SKM-1 treated with dmso at 0.1 percent for 144 hours (cell line): ENCODE measurements at regions not wholly inside any gene's neighbourhood (a gene's known extent, or its start where the extent isn't known, plus 50 kb on each side); places are given as distances from the start of the nearest gene placed in this dataset.

Experiments
- DNase-seq: peaks from one replicate; lab custom pipeline; 2025; ENCODE audit not compliant: unreplicated experiment; lab: John Stamatoyannopoulos, UW

DNA sequence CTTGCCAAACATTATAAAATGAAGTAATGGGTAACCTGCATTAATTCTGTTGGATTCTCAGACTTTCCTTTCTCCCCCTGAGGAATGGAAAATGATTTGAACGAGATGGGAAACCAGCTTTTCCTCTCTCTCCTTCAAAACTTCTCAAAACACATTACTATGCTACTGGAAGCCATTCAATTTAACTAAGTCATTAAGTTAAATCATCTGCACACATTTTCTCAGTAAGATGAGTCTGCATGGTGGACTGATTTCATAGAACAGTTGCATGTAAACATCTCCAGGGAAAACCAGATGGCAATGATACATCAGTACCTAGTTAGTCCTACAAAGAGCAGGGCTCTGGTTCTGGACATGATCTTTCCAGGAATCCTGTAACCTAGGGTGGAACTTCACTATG lies 59.9 kb downstream of the BMP4 start:
- no peak for DNase-seq

DNA sequence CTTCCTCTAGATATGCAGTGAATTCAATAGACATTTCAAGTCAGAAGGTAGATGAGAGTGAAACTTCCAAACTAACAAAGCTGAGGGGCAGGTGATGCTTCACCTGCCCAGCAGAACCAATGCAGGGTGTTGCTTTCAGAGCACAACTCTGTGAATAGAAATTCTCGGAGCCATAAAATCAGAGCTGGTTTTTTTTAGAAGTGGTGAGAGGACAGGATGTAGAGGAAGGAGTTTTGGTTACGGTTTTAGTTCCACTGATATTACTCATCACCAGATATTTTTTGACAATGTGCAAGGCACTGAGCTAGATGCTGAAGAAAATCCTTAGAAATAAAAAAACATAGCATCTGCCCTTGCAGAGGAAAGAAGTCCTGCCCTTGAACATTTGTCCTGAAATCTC lies 62.2 kb downstream of the BMP4 start:
- DNase-seq, result no peak

DNA sequence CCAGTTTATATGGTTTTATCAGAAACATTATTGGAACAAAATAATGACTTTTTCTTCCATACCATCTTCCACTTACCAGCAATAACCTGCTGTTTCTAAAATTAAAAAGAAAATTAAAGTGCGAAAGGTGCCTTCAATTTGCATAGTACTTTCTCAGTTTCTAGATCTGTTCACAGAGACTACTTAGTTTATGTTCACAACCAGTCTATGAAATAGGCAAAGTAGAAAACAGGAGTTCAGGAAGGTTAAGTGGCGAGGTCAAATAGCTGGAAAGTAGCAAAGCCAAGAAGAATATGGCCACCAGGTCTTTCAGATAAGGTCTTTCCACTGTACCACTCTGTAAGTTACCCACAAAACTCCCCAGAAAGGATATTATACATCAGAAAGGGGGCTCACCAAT lies 63.3 kb downstream of the BMP4 start:
- no peak for DNase-seq

DNA sequence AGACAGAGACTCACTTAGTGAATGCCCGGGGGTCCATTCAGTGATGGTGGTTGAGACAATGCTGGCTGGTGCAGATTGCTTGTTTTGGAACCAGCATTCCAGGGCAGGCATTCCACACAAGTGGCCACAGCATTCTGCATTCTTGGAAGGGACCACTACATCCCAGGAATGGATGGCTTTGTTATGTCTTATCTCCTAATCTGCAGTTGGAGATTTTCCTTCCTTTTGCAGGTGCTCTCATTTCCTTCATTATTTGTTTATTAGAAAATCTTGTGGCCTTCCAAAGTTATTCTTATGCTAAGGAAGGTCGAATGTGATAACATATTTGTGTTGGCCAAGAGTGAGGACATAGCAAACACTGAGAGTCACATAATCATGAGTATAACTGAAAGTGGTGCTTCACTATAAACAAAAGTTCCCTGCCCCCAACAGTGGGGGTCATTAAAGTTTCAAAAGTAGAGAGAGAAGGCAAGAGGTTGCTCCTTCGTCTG lies 66.0 kb downstream of the BMP4 start:
- no peak for DNase-seq

DNA sequence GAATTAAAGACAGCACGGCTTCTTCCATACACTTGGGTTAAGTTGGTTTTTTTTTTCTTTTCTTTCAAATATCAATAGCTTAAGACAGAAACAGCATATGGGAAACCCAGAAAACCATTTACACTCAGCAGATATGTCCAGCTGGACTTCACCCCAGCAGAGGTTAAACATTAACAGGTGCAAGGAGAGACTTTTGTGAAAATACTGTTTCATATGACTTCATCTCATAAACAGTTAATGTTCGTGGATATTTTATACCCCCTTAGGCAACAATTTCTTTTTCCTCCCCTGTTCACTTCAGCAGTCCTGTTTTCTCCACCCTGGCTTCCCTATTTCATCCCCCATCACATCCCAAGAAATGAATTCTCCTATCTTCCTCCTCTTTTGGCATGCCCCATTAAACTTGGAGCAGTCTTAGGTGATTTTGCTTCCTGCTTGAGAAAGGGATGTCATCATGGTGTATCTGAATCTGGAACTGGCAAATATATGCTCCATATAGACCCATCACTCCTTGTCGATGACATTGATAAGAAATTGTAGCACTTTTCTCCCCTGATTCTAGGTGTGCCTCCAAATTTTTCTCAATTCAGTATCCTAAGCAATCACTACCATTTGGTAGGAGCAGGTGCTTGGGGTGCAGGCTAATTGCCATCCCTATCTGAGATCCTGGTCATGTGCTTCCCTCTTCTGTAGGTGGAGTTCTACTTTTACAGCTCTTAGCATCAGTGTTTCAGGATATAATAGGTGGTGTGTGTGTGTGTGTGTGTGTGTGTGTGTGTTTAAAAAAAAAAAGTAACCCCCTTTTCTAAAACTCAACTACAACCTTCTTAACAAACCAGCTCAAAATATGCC lies 67.9 kb downstream of the BMP4 start:
- no peak for DNase-seq

DNA sequence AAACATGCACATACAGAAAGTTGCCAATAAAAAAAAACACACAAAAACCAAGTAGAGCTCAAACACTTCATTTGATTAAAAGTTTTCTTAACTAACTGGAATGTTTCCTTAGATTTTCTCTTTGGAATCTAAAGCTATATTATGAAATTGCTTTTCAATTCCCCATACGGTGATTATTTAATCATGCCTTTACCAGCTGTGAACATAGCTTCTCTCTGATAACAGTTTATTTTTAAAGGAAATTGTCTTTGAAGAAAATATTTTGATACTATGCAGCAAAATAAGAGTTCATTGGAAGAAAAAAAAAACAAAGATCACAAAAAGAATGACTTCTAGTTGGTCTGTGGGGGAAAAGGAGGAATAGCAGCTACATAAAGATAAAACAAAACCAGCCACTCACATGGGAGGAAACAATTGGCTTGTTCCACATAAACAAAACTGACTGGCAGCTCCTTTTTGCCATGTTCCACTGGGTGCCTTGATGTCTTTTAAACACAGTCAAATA lies 71.4 kb downstream of the BMP4 start:
- no peak for DNase-seq

DNA sequence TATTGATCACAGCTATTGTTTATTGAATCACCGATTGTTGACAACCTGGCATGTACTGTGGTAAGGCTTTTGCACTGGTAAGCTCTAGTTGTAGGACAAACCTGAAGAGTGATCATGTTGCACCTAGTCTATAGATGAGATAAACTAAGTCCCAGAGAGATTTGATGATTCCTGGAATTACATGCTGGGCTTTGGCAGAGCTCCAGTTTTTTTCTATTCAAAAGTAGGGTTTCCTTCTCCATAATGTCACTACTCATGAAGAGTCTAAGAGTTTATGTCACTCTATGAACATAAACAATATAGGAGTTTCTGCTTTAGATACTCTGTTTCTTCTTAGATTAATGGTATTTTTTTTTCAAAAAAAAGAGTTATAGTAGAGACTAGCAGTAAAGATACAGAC lies 72.0 kb downstream of the BMP4 start:
- no peak for DNase-seq

DNA sequence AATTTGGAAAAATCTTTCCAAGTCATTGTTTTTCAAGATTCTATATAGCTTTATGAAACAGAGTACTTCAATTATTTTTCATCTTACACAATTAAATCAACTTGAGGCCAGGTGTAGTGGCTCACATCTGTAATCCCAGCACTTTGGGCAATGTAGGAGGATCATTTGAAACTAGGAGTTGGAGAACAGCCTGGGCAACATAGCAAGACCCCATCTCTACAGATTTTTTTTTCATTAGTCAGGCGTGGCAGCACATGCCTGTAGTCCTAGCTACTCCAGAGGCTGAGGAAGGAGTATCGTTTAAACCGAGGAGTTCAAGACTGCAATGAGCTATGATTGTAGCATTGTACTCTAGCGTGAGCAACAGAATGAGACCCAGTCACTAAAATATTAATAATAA lies 72.9 kb downstream of the BMP4 start:
- no peak for DNase-seq

DNA sequence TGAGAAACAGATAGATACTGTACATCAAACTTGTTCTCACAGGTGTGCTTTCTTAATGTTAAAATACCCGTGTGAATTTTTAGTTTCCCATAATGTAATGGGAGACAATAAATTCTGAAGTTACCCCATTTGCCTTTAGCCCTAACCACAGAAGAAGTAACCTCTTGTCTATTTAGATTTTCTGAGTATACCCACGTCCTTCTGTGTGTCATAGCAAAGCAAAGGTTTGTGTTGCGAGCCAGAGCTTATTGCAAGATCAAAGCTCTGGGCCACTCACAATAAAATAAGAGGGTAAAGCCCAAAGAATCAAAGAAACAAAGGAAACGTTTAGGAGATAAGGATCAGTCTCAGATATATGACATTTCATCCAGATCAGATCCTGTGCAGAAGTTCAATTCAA lies 73.9 kb downstream of the BMP4 start:
- DNase-seq, result no peak

DNA sequence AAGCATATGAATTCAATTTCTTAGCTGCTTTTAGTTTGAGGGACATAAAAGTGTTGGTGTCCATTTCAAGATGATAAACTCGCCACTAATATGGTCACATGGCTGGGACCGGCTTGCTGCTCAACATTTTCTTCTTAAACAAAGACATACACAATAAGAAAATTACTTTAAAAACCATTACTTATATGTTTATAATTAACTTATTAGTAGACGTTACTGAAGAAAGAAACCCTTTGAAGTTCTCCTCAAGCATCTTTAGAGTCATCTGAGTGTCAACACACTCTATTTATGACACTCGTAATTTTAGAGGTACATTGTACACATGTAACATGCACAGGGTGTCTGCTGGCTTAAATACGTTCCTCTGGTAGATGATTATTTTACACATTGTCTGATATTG lies 74.7 kb downstream of the BMP4 start:
- DNase-seq, result no peak

DNA sequence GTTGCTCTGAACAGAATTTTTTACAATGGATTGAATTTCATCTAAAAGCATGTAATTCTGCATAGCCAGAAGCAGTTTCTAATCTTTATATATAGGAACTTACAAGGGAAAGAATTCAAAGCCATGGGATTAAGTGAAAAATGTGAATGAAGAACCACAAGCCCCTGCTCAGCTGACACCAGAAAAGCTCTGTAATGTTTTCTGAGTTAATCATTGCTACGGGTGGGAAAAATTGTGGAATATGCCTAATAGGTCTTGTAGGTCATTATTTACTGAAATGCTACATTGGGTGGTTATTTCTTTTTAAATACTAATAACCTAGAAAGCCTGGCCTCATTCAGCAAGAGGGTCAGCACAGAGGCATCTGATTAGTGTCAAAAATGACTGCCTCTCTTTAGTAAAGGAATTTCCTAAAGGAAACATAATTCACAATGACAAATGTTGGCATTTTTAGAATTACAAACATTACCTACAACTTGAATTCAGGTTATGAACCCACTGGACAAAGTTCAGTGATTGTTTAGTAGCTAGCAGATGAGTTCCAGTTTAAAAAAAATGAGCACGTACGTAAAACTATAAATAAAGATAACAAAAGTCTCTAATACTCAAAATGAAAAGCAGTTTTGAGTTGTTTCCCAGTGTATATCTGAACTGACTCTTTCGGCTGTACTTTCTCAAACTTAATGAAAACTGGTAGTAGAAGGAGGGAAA lies 75.3 kb downstream of the BMP4 start:
- no peak for DNase-seq

DNA sequence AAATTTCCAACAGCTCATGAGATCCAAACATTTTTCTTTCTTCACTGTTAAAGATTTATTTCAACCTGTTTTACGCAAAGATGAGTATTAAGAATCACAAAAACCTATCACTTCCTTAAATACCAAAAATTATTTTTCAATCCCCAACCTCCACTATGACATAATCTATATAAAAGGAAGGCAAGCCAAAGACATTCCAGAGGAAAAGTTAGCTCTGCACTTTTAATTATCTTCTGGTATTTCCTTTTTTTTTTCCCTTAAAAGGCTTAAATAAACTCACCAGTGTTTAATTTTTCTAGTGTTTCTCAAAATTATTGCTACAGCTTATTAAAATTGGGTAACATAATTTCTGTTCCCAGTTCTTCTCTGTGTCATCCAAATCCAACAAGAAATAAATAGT lies 75.9 kb downstream of the BMP4 start:
- no peak for DNase-seq

DNA sequence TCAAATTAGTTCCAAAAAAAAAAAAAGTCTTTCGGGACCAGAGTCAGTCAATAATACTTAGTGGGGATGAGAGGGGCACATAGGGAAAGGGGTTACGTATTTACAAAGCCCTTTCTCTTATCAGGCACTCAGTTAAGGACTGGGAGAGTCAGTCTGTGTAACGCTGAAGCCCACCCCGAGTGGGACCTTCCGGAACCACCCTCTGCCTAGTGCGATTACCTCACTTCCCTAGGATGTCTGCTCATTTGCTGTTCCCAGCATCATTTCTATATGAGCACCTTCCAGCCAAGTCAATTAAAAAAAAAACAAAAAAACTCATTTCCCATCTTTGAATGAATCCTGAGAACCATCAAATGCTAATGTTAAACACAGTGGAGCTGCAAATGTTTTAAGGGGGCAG lies 76.9 kb downstream of the BMP4 start:
- no peak for DNase-seq

DNA sequence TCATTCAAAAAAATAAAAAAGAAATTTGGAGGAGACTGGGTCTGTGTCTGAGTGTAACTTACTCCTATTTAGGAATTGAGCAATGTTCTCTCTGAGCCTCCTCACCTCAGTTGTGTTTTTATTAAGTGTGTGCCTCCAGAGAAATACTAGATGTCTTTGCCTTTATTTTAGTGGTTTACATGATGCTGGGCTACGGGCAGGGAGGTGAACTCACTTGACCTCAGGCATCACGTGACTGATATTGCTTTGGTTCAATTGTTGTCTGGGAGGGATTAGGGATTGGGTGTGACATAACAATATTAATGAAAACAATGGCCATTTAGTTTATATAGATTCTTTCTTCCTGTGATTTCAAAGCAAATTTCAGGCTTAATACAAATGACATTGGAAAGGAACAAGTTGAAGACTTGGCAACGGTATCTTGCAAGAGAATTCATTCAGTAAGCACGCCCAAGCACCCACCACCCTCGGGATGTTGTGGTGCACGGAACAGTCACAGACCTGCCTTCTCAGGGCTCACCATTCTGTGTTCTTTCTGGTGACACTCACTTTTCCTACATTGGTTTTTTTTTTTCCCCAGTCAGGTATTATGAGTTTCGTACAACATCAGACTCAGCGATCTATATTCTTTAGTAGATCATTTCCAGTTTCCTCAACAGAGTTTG lies 77.5 kb downstream of the BMP4 start:
- no peak for DNase-seq

DNA sequence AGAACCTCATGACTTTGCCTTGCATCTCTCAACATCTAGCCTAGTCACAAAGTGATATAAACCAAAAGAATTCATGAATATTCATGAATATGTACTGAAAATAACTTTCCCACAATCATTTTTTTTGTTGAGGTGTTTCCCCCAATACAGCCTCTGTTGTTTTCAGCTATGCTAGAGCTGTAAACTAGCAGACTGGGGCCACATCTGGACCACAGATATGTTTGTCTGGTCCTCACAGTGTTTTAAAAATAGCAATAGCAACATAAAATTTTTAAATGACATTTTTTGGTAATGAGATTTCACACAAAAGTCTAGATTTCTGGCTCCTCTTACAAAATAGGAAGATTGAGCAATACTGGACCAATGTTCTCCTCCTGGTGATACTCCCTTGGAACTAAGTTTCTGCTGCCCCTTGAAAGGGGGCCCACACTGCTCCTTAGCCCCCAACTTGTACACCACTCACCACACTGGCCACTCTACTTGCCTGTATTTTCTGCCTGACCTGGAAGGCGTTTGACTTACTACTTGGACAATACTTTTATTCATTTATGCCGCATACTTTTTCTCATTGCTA lies 81.2 kb downstream of the BMP4 start:
- no peak for DNase-seq

DNA sequence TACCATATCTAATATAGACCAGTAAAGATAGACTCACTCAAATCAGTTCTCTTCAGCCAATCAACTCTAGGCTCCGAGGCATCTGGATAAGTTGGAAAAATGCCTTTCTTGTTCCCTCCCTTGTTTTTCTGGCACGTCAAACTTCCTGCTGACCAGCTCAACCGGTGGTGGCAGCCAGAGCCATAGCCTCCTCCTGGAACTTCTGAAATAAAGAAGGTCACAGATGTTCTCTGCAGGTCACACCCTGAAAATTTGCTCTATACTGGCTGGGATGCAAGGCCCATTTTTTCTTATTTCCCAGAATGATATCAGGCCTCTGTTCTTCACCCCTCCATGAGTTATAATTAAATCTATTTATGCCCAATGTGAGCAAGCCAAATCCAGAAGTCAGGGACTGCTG lies 81.9 kb downstream of the BMP4 start:
- DNase-seq, result no peak

DNA sequence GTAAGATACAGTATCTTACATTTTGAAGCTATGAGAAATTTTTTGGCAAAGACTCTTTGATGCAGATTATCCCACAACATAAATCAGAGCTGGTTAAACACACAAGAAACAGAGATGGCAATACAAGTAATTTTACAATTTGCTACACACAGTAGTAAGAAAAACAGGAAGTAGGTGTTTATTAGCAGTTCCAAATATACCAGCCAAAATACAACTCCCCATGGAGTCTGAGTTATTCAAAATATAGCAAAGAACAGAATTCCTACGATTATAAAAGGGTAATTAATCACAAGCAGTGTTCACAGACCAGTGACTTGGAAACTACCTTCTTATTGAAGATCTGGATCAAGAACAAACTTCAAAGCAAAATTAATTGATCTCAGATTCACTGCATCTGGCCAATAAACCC lies 83.9 kb downstream of the BMP4 start:
- no peak for DNase-seq

DNA sequence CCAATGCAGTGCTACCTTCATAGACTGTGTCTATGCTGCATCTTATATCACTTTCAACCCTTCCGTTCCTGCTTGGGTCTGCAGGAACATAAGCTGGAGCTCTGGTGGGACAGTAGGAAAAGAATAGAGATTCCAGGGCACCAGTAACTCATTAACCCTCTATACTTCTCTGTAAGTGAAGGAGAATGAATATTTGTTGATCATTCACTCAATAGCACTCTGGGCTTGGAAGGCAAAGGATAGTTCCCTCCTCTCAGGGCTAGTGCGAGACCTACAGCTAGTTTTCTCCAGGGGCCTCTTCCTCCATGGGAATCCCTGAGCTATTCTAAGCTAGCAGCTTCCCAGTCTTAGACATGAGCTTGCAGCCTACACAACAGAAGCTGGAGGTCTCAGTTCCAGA lies 84.7 kb downstream of the BMP4 start:
- DNase-seq, result no peak

DNA sequence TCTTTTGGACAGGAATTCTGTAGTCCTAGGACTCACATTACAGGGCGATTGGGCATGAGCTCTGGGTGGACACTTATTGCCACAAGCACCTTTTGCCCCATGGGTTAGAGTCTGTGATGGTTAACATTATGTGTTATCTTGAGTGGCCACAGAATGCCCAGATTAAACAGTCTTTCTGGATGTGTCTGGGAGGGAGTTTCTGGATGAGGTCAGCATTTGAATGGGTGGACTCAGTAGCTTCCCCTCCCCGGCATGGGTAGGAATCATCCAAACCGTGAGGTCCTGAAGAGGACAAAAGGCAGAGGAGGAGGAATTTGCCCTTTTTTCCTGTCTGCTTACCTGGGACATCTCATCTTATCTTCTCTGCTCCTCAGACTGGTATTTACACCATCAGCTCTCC lies 85.6 kb downstream of the BMP4 start:
- no peak for DNase-seq

DNA sequence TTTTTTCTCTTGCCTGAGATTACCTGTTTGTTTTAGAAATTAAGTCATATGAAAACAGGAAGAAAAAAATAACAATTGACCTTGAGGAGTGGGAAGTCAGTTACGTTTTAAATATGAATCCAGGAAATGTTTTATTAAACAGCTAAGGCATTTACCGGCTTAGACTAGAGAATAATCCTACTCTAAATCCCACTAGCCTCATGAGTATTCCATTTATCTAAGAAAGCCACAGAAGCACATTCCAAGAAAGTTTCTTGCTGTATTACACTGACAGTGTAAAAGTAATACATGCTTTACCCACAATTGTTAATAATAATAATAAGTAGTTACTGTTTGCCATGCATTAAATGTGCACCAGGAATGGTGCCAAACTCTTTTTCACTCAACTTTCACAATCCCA lies 90.9 kb downstream of the BMP4 start:
- DNase-seq, result no peak

DNA sequence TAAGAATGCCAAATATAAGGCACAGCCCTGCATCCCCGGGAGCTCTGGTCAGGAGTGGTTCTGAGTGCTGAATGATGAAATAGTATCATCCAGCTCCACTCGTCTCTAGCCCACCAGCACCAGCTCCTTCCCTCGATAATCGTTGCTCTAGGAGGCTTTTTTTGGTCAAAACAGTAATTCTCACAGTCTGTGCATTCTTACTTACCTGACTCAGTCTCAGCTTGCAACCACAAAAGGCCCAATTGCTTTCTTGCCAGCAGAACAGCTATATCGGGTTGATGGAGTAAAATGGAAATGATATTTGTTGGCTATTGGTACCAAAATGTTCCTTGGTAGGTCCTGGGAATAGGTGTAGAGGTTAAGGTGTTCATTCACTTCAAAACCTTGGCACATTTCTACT lies 94.8 kb downstream of the BMP4 start:
- DNase-seq, result no peak

DNA sequence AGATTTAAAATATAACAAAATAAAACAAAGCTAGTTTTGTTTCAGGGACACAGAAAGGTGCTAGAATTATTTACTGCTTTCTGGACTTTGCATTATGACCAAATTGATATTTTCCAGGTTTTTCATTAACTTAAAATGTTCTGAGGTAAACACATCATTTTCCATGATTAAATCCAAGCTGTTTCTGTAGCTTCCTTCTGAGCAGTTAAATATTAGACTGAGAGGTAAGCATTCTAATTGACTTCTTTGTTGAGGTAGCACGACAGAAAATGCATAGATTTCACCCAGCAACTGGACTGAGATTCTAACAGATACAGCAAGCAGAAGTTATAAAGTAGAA lies 98.3 kb downstream of the BMP4 start:
- no peak for DNase-seq
